Fibroblast of lung (primary cell): ENCODE measurements at regions not wholly inside any gene's neighbourhood (a gene's known extent, or its start where the extent isn't known, plus 50 kb on each side); places are given as distances from the start of the nearest gene placed in this dataset.
A peak's percentile ranks its signal among the peaks of the same experiment; 100 is the strongest.

Source experiments
- DNase-seq, 2 donors: peaks; one replicate each; pipeline versions ENCODE4 v3.0.0 to v3.0.0-alpha.2; 2010; ENCODE audit warnings: low read depth in 2 of 2
- H2AFZ ChIP-seq: 2 replicates; pipeline ENCODE4 v1.5.1; 2012; ENCODE audit warnings: low read length, control low read depth, inconsistent platforms
- H3K27ac ChIP-seq: 2 replicates; pipeline ENCODE4 v1.5.1; 2011; ENCODE audit warnings: low read length, control low read depth; ENCODE audit not compliant: insufficient read depth
- H3K27me3 ChIP-seq: 2 replicates; pipeline ENCODE4 v1.5.1; 2011; ENCODE audit warnings: mild to moderate bottlenecking, low read length; ENCODE audit not compliant: control insufficient read depth, insufficient read depth
- H3K36me3 ChIP-seq: 2 replicates; pipeline ENCODE4 v1.5.1; 2011; ENCODE audit warnings: low read length; ENCODE audit not compliant: control insufficient read depth, insufficient read depth
- H3K4me1 ChIP-seq: 2 replicates; pipeline ENCODE4 v1.5.1; 2011; ENCODE audit warnings: low read length; ENCODE audit not compliant: control insufficient read depth, insufficient read depth; ENCODE audit errors: extremely low read depth
- H3K4me2 ChIP-seq: 2 replicates; pipeline ENCODE4 v1.5.1; 2011; ENCODE audit warnings: low read length, control low read depth; ENCODE audit not compliant: insufficient read depth; ENCODE audit errors: extremely low read depth
- H3K4me3 ChIP-seq, 4 experiments: fragments of 200-600 bp in 1 of 4; sonication (generic) in 1 of 4; replicated peaks in 1 of 4; 2 replicates each; pipeline ENCODE4 v1.5.1; 2011 to 2016; ENCODE audit warnings: low read length in 4 of 4, low read depth in 3 of 4, mild to moderate bottlenecking in 3 of 4, control low read depth in 2 of 4, inconsistent platforms in 1 of 4, mixed read lengths in 1 of 4; ENCODE audit not compliant: insufficient read depth in 1 of 4; ENCODE audit errors: control extremely low read depth in 1 of 4
- H3K79me2 ChIP-seq: 2 replicates; pipeline ENCODE4 v1.5.1; 2012; ENCODE audit warnings: mild to moderate bottlenecking, low read length, inconsistent platforms; ENCODE audit not compliant: control insufficient read depth, insufficient read depth
- H3K9ac ChIP-seq: 2 replicates; pipeline ENCODE4 v1.5.1; 2011; ENCODE audit warnings: mild to moderate bottlenecking, low read length, control low read depth; ENCODE audit not compliant: insufficient read depth
- H3K9me3 ChIP-seq: 2 replicates; pipeline ENCODE4 v1.5.1; 2012; ENCODE audit warnings: low read depth, low read length; ENCODE audit not compliant: control insufficient read depth, insufficient read depth
- H4K20me1 ChIP-seq: 2 replicates; pipeline ENCODE4 v1.5.1; 2011; ENCODE audit warnings: low read length; ENCODE audit not compliant: control insufficient read depth, insufficient read depth; ENCODE audit errors: extremely low read depth
- EZH2 ChIP-seq: IDR thresholded peaks from 2 replicates; pipeline ENCODE4 v1.5.1; 2012; ENCODE audit warnings: low read length, control low read depth, mild to moderate bottlenecking; ENCODE audit errors: missing control alignments
- TF ChIP-seq, protein P1 (sequence below), 2 donors: IDR thresholded peaks in 1 of 2; conservative IDR thresholded peaks in 1 of 2; 1 replicate in 1 of 2; 2 replicates in 1 of 2; pipeline ENCODE4 v1.5.1; 2011 to 2012; ENCODE audit warnings: low read length in 2 of 2, control low read depth in 1 of 2, inconsistent platforms in 1 of 2, low read depth in 1 of 2, mild to moderate bottlenecking in 1 of 2

- Histone ChIP-seq H3K9me3 (no peaks in the 10 kb centered on the region), H3K79me2 (no peaks in the 10 kb centered on the region), H3K9ac (no peak overlapping the region), H3K4me1 (no peaks in the 10 kb centered on the region), H3K4me2 (no peak overlapping the region), H4K20me1 (no peaks in the 10 kb centered on the region), H3K27me3 (no peaks in the 10 kb centered on the region), H2AFZ (no peak overlapping the region), H3K4me3 (no peak overlapping the region), H3K27ac (no peak overlapping the region), H3K36me3 (no peaks in the 10 kb centered on the region)
- DNase-seq: peak in 1 of 2 donors; percentile 4
- TF ChIP-seq EZH2: no peak
Measured at GRCh38 chr11:127693686-127694085, 693.1 kb upstream of the KIRREL3 start.

GRCh38 chr11:127683321-127683720 lies 682.8 kb upstream of the KIRREL3 start:
- Histone ChIP-seq H3K4me3 (no peak overlapping the region), H3K79me2 (no peaks in the 10 kb centered on the region), H3K36me3 (no peaks in the 10 kb centered on the region), H4K20me1 (no peaks in the 10 kb centered on the region), H3K4me2 (no peak overlapping the region), H3K9ac (no peak overlapping the region), H3K4me1 (no peaks in the 10 kb centered on the region), H3K27me3 (no peaks in the 10 kb centered on the region), H3K27ac (no peak overlapping the region), H3K9me3 (no peaks in the 10 kb centered on the region), H2AFZ (no peak overlapping the region)
- TF ChIP-seq, protein P1, sequence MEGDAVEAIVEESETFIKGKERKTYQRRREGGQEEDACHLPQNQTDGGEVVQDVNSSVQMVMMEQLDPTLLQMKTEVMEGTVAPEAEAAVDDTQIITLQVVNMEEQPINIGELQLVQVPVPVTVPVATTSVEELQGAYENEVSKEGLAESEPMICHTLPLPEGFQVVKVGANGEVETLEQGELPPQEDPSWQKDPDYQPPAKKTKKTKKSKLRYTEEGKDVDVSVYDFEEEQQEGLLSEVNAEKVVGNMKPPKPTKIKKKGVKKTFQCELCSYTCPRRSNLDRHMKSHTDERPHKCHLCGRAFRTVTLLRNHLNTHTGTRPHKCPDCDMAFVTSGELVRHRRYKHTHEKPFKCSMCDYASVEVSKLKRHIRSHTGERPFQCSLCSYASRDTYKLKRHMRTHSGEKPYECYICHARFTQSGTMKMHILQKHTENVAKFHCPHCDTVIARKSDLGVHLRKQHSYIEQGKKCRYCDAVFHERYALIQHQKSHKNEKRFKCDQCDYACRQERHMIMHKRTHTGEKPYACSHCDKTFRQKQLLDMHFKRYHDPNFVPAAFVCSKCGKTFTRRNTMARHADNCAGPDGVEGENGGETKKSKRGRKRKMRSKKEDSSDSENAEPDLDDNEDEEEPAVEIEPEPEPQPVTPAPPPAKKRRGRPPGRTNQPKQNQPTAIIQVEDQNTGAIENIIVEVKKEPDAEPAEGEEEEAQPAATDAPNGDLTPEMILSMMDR (conservative IDR thresholded peaks at IDR 0.05 in 1 of 2, IDR thresholded peaks at IDR 0.05 in 1 of 2; ENCODE audit: low read depth in 1 of 2, low read length in 2 of 2): no peak
- DNase-seq: no peak

DNA sequence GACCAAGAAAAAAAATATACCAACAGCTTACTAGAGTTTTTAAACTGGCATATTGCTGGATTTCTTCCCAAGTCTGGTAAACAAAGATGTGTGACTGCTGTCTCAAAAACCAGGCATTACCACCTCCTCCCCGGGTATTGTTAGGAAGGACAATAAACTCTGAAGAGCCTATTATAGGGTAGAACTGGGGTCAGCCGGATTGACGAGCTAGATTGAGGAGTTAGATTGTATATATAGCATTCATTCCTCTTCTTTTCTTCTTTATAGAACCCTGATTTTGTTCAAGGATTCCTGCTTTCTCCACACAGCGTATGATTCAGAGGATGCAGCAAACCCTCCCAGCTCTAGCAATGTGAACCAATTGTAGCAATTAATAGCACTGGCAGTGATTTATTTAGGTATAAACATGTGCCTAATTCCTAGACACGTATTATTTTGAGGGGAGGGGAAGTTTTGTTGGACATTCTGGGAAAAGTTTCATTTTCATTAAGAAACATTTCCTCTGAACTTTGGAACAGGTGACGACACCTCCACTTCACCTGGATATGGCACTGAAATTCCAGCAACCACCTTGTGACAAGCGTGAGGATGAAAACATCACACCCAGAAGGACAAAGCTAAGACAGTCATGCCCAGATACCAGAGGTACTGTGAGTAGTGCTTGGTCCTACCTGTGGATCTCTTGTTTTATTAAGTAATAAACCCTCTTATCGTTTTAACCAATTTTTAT lies 679.4 kb upstream of the KIRREL3 start:
- H3K36me3 ChIP-seq: no peaks in the 10 kb centered on the region
- H3K4me2 ChIP-seq: no peak overlapping the region
- no peaks in the 10 kb centered on the region for H3K4me1 ChIP-seq
- no peak overlapping the region for H3K27ac ChIP-seq
- no peaks in the 10 kb centered on the region for H4K20me1 ChIP-seq
- H3K9ac ChIP-seq: no peak overlapping the region
- H3K27me3 ChIP-seq: no peaks in the 10 kb centered on the region
- no peak for TF ChIP-seq EZH2
- TF ChIP-seq, protein P1 (conservative IDR thresholded peaks at IDR 0.05 in 1 of 2, IDR thresholded peaks at IDR 0.05 in 1 of 2; ENCODE audit: low read depth in 1 of 2, low read length in 2 of 2): no peak
- no peak overlapping the region for H2AFZ ChIP-seq
- no peak overlapping the region for H3K4me3 ChIP-seq
- H3K79me2 ChIP-seq: no peaks in the 10 kb centered on the region
- no peak for DNase-seq
- no peaks in the 10 kb centered on the region for H3K9me3 ChIP-seq
